ENCODE measurements at regions not wholly inside any gene's neighbourhood (a gene's known extent, or its start where the extent isn't known, plus 50 kb on each side); places are given as distances from the start of the nearest gene placed in this dataset.

- no peak for DNase-seq
- H3K4me1 ChIP-seq (ENCODE audit: low read depth): no peaks in the 10 kb centered on the region
- no peak for TF ChIP-seq CTCF (IDR thresholded peaks at IDR 0.05)
- no peaks in the 10 kb centered on the region for H3K36me3 ChIP-seq (ENCODE audit: low read depth)
- H3K9me3 ChIP-seq: no peaks in the 10 kb centered on the region
- intact Hi-C loops (cut with DNase I, micrococcal nuclease): no loop called here
- ATAC-seq: no peak
- no peak overlapping the region for H3K4me3 ChIP-seq
Measured at GRCh38 chr16:86979984-86980553, 337.1 kb downstream of the C16orf95 start.

GRCh38 chr16:86980644-86981043 lies 336.5 kb downstream of the C16orf95 start:
- Histone ChIP-seq H3K36me3 (ENCODE audit: low read depth) (no peaks in the 10 kb centered on the region), H3K4me1 (ENCODE audit: low read depth) (no peaks in the 10 kb centered on the region), H3K4me3 (no peak overlapping the region), H3K9me3 (no peaks in the 10 kb centered on the region)
- intact Hi-C loops (cut with DNase I, micrococcal nuclease): no loop called here
- ATAC-seq (no peak), DNase-seq (no peak)
- TF ChIP-seq CTCF (IDR thresholded peaks at IDR 0.05): no peak

GRCh38 chr16:86982347-86982596 lies 334.9 kb downstream of the C16orf95 start:
- no peaks in the 10 kb centered on the region for H3K9me3 ChIP-seq
- ATAC-seq (no peak), DNase-seq (no peak)
- intact Hi-C loops (cut with DNase I, micrococcal nuclease): no loop called here
- TF ChIP-seq CTCF (IDR thresholded peaks at IDR 0.05): no peak
- no peaks in the 10 kb centered on the region for H3K36me3 ChIP-seq (ENCODE audit: low read depth)
- no peak overlapping the region for H3K4me3 ChIP-seq
- no peaks in the 10 kb centered on the region for H3K4me1 ChIP-seq (ENCODE audit: low read depth)

GRCh38 chr16:86982912-86983311 lies 334.3 kb downstream of the C16orf95 start:
- intact Hi-C loops (cut with DNase I, micrococcal nuclease): no loop called here
- no peak for ATAC-seq
- Histone ChIP-seq H3K4me1 (ENCODE audit: low read depth) (no peaks in the 10 kb centered on the region), H3K9me3 (no peaks in the 10 kb centered on the region), H3K36me3 (ENCODE audit: low read depth) (no peaks in the 10 kb centered on the region), H3K4me3 (no peak overlapping the region)
- no peak for TF ChIP-seq CTCF (IDR thresholded peaks at IDR 0.05)
- DNase-seq: no peak

- DNase-seq (no peak), ATAC-seq (no peak)
- intact Hi-C loops (cut with DNase I, micrococcal nuclease): no loop called here
- no peaks in the 10 kb centered on the region for H3K36me3 ChIP-seq (ENCODE audit: low read depth)
- H3K9me3 ChIP-seq: no peaks in the 10 kb centered on the region
- no peak for TF ChIP-seq CTCF (IDR thresholded peaks at IDR 0.05)
- no peaks in the 10 kb centered on the region for H3K4me1 ChIP-seq (ENCODE audit: low read depth)
- H3K4me3 ChIP-seq: no peak overlapping the region
Measured at GRCh38 chr16:86983621-86984020, 333.6 kb downstream of the C16orf95 start.

GRCh38 chr16:86984343-86984742 lies 332.8 kb downstream of the C16orf95 start:
- no peak for ATAC-seq
- Histone ChIP-seq H3K9me3 (no peaks in the 10 kb centered on the region), H3K36me3 (ENCODE audit: low read depth) (no peaks in the 10 kb centered on the region), H3K4me1 (ENCODE audit: low read depth) (no peaks in the 10 kb centered on the region), H3K4me3 (no peak overlapping the region)
- intact Hi-C loops (cut with DNase I, micrococcal nuclease): no loop called here
- no peak for TF ChIP-seq CTCF (IDR thresholded peaks at IDR 0.05)
- DNase-seq: no peak

Measured in mucosa of descending colon (tissue), 3 donors.